ENCODE measurements at regions not wholly inside any gene's neighbourhood (a gene's known extent, or its start where the extent isn't known, plus 50 kb on each side); places are given as distances from the start of the nearest gene placed in this dataset.

GRCh38 chr18:78769502-78770105 lies 210.0 kb upstream of the SALL3 start:
- peaks cover 13 to 61% of the 10 kb centered on the region in 2 experiments; a peak in 4 of 5 replicates for H3K27me3 ChIP-seq (ENCODE audit: control insufficient read depth in 1 of 2, insufficient read depth in 2 of 2, low read length in 2 of 2)
- no peaks in the 10 kb centered on the region for H4K20me1 ChIP-seq (ENCODE audit: insufficient read depth, low read length)
- ChIA-PET POLR2A (no interaction called here), CTCF (ENCODE audit: low intra/inter-chr PET ratio, low total read pairs) (no interaction called here)
- H3K79me2 ChIP-seq (ENCODE audit: insufficient read depth, low read length) = no peaks in the 10 kb centered on the region
- BruUV-seq (replicated peaks) = no TSS peak
- no peak overlapping the region for H3K27ac ChIP-seq (ENCODE audit: extremely low read length, insufficient read depth, low read length)
- DNase-seq (ENCODE audit: low spot score) = no peak
- ATAC-seq = no peak
- intact Hi-C loops (cut with micrococcal nuclease; ENCODE audit: unreplicated experiment) = no loop called here
- 52% methylated on average over 13 of the region's 18 CpGs for WGBS (ENCODE audit: low lambda C conversion rate)
- no peak overlapping the region for H3K4me3 ChIP-seq (replicated peaks in 1 of 3; ENCODE audit: insufficient read depth in 1 of 3, low read depth in 2 of 3, low read length in 3 of 3)
- H2AFZ ChIP-seq (ENCODE audit: low read length) = no peak overlapping the region
- peaks cover 13% of the 10 kb centered on the region for H3K4me1 ChIP-seq (ENCODE audit: insufficient read depth, low read length)
- H3K4me2 ChIP-seq (ENCODE audit: low read depth, low read length) = no peak overlapping the region
- no peaks in the 10 kb centered on the region for H3K36me3 ChIP-seq (replicated peaks in 1 of 2; ENCODE audit: control insufficient read depth in 1 of 2, insufficient read depth in 2 of 2, low read length in 2 of 2)
- TF ChIP-seq ZIK1 (CRISPR knock-in tag; IDR thresholded peaks at IDR 0.05; ENCODE audit: borderline replicate concordance, low read depth) = no peak
- no peak for TF ChIP-seq FIP1L1 (IDR thresholded peaks at IDR 0.05; ENCODE audit: borderline replicate concordance, insufficient read depth, low read depth, low read length)
- no peak for TF ChIP-seq ZNF335 (CRISPR knock-in tag; IDR thresholded peaks at IDR 0.05)
- TF ChIP-seq BRD4 (CRISPR knock-in tag; IDR thresholded peaks at IDR 0.05) = no peak
- TF ChIP-seq CENPX (CRISPR knock-in tag; IDR thresholded peaks at IDR 0.05) = no peak
- TF ChIP-seq FOXA3 (CRISPR knock-in tag; IDR thresholded peaks at IDR 0.05) = no peak
- TF ChIP-seq, protein P1, sequence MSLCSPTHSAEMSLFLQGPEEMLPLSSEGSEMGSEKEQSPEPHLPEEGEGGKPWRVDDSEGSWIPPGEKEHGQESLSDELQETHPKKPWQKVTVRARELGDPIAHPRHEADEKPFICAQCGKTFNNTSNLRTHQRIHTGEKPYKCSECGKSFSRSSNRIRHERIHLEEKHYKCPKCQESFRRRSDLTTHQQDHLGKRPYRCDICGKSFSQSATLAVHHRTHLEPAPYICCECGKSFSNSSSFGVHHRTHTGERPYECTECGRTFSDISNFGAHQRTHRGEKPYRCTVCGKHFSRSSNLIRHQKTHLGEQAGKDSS (CRISPR knock-in tag; IDR thresholded peaks at IDR 0.05; ENCODE audit: borderline replicate concordance, low read depth) = no peak
- no peak for TF ChIP-seq RARG (CRISPR knock-in tag; IDR thresholded peaks at IDR 0.05; ENCODE audit: low read depth)
- TF ChIP-seq ZNF672 (CRISPR knock-in tag; IDR thresholded peaks at IDR 0.05) = no peak
- no peak for TF ChIP-seq PPARG (CRISPR knock-in tag; conservative IDR thresholded peaks at IDR 0.05)
- no peak for TF ChIP-seq ZNF740 (CRISPR knock-in tag; IDR thresholded peaks at IDR 0.05)
- no peak for TF ChIP-seq ZZZ3 (CRISPR knock-in tag; IDR thresholded peaks at IDR 0.05; ENCODE audit: borderline replicate concordance)
- no peak for TF ChIP-seq ZNF10 (CRISPR knock-in tag; IDR thresholded peaks at IDR 0.05; ENCODE audit: borderline replicate concordance, low read depth)
- no peak for TF ChIP-seq KMT2B (CRISPR knock-in tag; IDR thresholded peaks at IDR 0.05)
- no peak for TF ChIP-seq YEATS2 (CRISPR knock-in tag; IDR thresholded peaks at IDR 0.05; ENCODE audit: borderline replicate concordance)
- TF ChIP-seq KLF9 (CRISPR knock-in tag; IDR thresholded peaks at IDR 0.05; ENCODE audit: low read depth) = no peak
- no peak for TF ChIP-seq ATF4 (CRISPR knock-in tag; IDR thresholded peaks at IDR 0.05)
- no peak for TF ChIP-seq ZNF775 (CRISPR knock-in tag; IDR thresholded peaks at IDR 0.05; ENCODE audit: borderline replicate concordance)
- H3K9ac ChIP-seq (ENCODE audit: insufficient read depth, low read depth, low read length) = no peak overlapping the region
- FAIRE-seq = no peak
- in situ Hi-C loops (cut with HindIII; ENCODE audit: extremely low pct_ligation_motif_present, low pct_unique_long_range_greater_than_20kb) = no loop called here
- H3K9me3 ChIP-seq (ENCODE audit: low read length) = no peaks in the 10 kb centered on the region

Data from HepG2 (cell line).